ENCODE measurements at regions not wholly inside any gene's neighbourhood (a gene's known extent, or its start where the extent isn't known, plus 50 kb on each side); places are given as distances from the start of the nearest gene placed in this dataset.

- Histone ChIP-seq H3K4me3 (IDR thresholded peaks at IDR 0.05; ENCODE audit: insufficient read depth, low read depth, low read length) (no peak overlapping the region), H3K9ac (no peak overlapping the region), H4K20me1 (ENCODE audit: insufficient read depth) (no peaks in the 10 kb centered on the region), H2AFZ (ENCODE audit: low read depth) (no peak overlapping the region), H3K27ac (no peak overlapping the region), H3K27me3 (ENCODE audit: insufficient read depth, low read depth) (no peaks in the 10 kb centered on the region), H3K79me2 (ENCODE audit: insufficient read depth, low read depth) (no peaks in the 10 kb centered on the region), H3K36me3 (ENCODE audit: insufficient read depth) (no peaks in the 10 kb centered on the region), H3K4me2 (no peak overlapping the region), H3K4me1 (ENCODE audit: low read depth, poor library complexity, severe bottlenecking) (no peaks in the 10 kb centered on the region)
- no peak for TF ChIP-seq CTCF (conservative IDR thresholded peaks at IDR 0.05; ENCODE audit: low read depth, low read length)
These were observed 257.8 kb upstream of the KLF3 start for GRCh38 chr4:38406243-38406642.

GRCh38 chr4:38409852-38410251 lies 254.1 kb upstream of the KLF3 start:
- Histone ChIP-seq H3K27me3 (ENCODE audit: insufficient read depth, low read depth) (no peaks in the 10 kb centered on the region), H3K79me2 (ENCODE audit: insufficient read depth, low read depth) (no peaks in the 10 kb centered on the region), H3K4me2 (no peak overlapping the region), H2AFZ (ENCODE audit: low read depth) (no peak overlapping the region), H3K4me1 (ENCODE audit: low read depth, poor library complexity, severe bottlenecking) (no peaks in the 10 kb centered on the region), H3K36me3 (ENCODE audit: insufficient read depth) (no peaks in the 10 kb centered on the region), H3K4me3 (IDR thresholded peaks at IDR 0.05; ENCODE audit: insufficient read depth, low read depth, low read length) (no peak overlapping the region), H4K20me1 (ENCODE audit: insufficient read depth) (no peaks in the 10 kb centered on the region), H3K27ac (no peak overlapping the region), H3K9ac (no peak overlapping the region)
- TF ChIP-seq CTCF (conservative IDR thresholded peaks at IDR 0.05; ENCODE audit: low read depth, low read length) = no peak

- Histone ChIP-seq H3K79me2 (ENCODE audit: insufficient read depth, low read depth) (no peaks in the 10 kb centered on the region), H3K4me2 (no peak overlapping the region), H3K4me3 (IDR thresholded peaks at IDR 0.05; ENCODE audit: insufficient read depth, low read depth, low read length) (no peak overlapping the region), H3K27me3 (ENCODE audit: insufficient read depth, low read depth) (no peaks in the 10 kb centered on the region), H3K9ac (no peak overlapping the region), H3K4me1 (ENCODE audit: low read depth, poor library complexity, severe bottlenecking) (no peaks in the 10 kb centered on the region), H4K20me1 (ENCODE audit: insufficient read depth) (no peaks in the 10 kb centered on the region), H3K27ac (no peak overlapping the region), H2AFZ (ENCODE audit: low read depth) (no peak overlapping the region), H3K36me3 (ENCODE audit: insufficient read depth) (no peaks in the 10 kb centered on the region)
- no peak for TF ChIP-seq CTCF (conservative IDR thresholded peaks at IDR 0.05; ENCODE audit: low read depth, low read length)
These were observed 252.9 kb upstream of the KLF3 start for GRCh38 chr4:38411092-38411491.

GRCh38 chr4:38411981-38412536 lies 251.9 kb upstream of the KLF3 start:
- Histone ChIP-seq H3K9ac (no peak overlapping the region), H3K27ac (no peak overlapping the region), H3K4me1 (ENCODE audit: low read depth, poor library complexity, severe bottlenecking) (no peaks in the 10 kb centered on the region), H3K36me3 (ENCODE audit: insufficient read depth) (no peaks in the 10 kb centered on the region), H4K20me1 (ENCODE audit: insufficient read depth) (no peaks in the 10 kb centered on the region), H3K4me2 (no peak overlapping the region), H2AFZ (ENCODE audit: low read depth) (no peak overlapping the region), H3K27me3 (ENCODE audit: insufficient read depth, low read depth) (no peaks in the 10 kb centered on the region), H3K79me2 (ENCODE audit: insufficient read depth, low read depth) (no peaks in the 10 kb centered on the region), H3K4me3 (IDR thresholded peaks at IDR 0.05; ENCODE audit: insufficient read depth, low read depth, low read length) (no peak overlapping the region)
- no peak for TF ChIP-seq CTCF (conservative IDR thresholded peaks at IDR 0.05; ENCODE audit: low read depth, low read length)

All from KMS-11 (cell line).